Keratinocyte (primary cell): ENCODE measurements at regions not wholly inside any gene's neighbourhood (a gene's known extent, or its start where the extent isn't known, plus 50 kb on each side); places are given as distances from the start of the nearest gene placed in this dataset.

ENCODE experiments used
- CTCF ChIP-seq, 3 experiments: IDR thresholded peaks in 1 of 3; conservative IDR thresholded peaks in 1 of 3; optimal IDR thresholded peaks in 1 of 3; 2 replicates in 2 of 3; 3 replicates in 1 of 3; pipeline versions ENCODE3 to v1.5.1; 2011; ENCODE audit warnings: low read length in 3 of 3, mild to moderate bottlenecking in 3 of 3, moderate library complexity in 2 of 3, control low read depth in 1 of 3, inconsistent platforms in 1 of 3; ENCODE audit not compliant: insufficient read depth in 2 of 3; ENCODE audit errors: extremely low read depth in 1 of 3
- EZH2 ChIP-seq: IDR thresholded peaks from one replicate; pipeline ENCODE4 v1.6.1; 2012; ENCODE audit warnings: inconsistent platforms, mild to moderate bottlenecking, low read length, moderate library complexity

- TF ChIP-seq CTCF (optimal IDR thresholded peaks at IDR 0.05 in 1 of 3, IDR thresholded peaks at IDR 0.05 in 1 of 3, conservative IDR thresholded peaks at IDR 0.05 in 1 of 3; ENCODE audit: extremely low read depth in 1 of 3, insufficient read depth in 2 of 3, low read length in 3 of 3) (no peak), EZH2 (no peak)
Measured at GRCh38 chr14:98189062-98189461, 1082.9 kb downstream of the BCL11B start.
